Fibroblast of lung (primary cell): ENCODE measurements at regions not wholly inside any gene's neighbourhood (a gene's known extent, or its start where the extent isn't known, plus 50 kb on each side); places are given as distances from the start of the nearest gene placed in this dataset.

Experiments
- EZH2 ChIP-seq: IDR thresholded peaks from 2 replicates; pipeline ENCODE4 v1.5.1; 2012; ENCODE audit warnings: low read length, control low read depth, mild to moderate bottlenecking; ENCODE audit errors: missing control alignments
- TF ChIP-seq, protein P1 (sequence below), 2 donors: IDR thresholded peaks in 1 of 2; conservative IDR thresholded peaks in 1 of 2; 1 replicate in 1 of 2; 2 replicates in 1 of 2; pipeline ENCODE4 v1.5.1; 2011 to 2012; ENCODE audit warnings: low read length in 2 of 2, control low read depth in 1 of 2, inconsistent platforms in 1 of 2, low read depth in 1 of 2, mild to moderate bottlenecking in 1 of 2

DNA sequence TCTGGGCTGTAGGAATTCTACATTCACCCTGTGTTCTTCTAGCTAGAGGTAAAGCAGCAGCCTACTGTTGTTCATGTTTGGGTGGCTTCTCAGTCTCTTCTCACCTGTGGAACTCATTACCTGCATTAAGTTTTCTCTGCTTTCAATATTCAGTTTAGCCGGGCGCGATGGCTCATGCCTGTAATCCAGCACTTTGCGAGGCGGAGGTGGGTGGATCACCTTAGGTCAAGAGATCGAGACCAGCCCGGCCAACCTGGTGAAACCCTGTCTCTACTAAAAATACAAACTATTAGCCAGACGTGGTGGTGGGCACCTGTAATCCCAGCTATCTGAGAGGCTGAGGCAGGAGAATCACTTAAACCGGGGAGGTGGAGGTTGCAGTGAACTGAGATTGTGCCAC lies 139.8 kb upstream of the UBE2E3 start:
- TF ChIP-seq, protein P1, sequence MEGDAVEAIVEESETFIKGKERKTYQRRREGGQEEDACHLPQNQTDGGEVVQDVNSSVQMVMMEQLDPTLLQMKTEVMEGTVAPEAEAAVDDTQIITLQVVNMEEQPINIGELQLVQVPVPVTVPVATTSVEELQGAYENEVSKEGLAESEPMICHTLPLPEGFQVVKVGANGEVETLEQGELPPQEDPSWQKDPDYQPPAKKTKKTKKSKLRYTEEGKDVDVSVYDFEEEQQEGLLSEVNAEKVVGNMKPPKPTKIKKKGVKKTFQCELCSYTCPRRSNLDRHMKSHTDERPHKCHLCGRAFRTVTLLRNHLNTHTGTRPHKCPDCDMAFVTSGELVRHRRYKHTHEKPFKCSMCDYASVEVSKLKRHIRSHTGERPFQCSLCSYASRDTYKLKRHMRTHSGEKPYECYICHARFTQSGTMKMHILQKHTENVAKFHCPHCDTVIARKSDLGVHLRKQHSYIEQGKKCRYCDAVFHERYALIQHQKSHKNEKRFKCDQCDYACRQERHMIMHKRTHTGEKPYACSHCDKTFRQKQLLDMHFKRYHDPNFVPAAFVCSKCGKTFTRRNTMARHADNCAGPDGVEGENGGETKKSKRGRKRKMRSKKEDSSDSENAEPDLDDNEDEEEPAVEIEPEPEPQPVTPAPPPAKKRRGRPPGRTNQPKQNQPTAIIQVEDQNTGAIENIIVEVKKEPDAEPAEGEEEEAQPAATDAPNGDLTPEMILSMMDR (conservative IDR thresholded peaks at IDR 0.05 in 1 of 2, IDR thresholded peaks at IDR 0.05 in 1 of 2; ENCODE audit: low read depth in 1 of 2, low read length in 2 of 2) = no peak
- no peak for TF ChIP-seq EZH2
